IMR-90 (cell line): ENCODE measurements at regions not wholly inside any gene's neighbourhood (a gene's known extent, or its start where the extent isn't known, plus 50 kb on each side); places are given as distances from the start of the nearest gene placed in this dataset.

Experiments
- ATAC-seq: fragments of 200-7000 bp; cut with Tn5 transposase; 2 replicates; pipeline ENCODE4 v1.9.1; 2020; ENCODE audit warnings: low read depth, mild to moderate bottlenecking, moderate library complexity
- BruUV-seq: library from RNA; stranded (reverse); fragments of 400-500 nt; replicated peaks from 2 replicates; lab custom pipeline; 2021; lab: Mats Ljungman, UMichigan
- CTCF ChIA-PET: fragments of 300-600 bp; formaldehyde crosslinking; extraction: SDS; loops from one replicate; lab custom pipeline; 2021; ENCODE audit warnings: antibody characterized with exemption; lab: Yijun Ruan, JAX
- POLR2A ChIA-PET: fragments of 300-600 bp; sonication (Branson Sonifier 250); formaldehyde crosslinking; loops from one replicate; lab custom pipeline; 2022; ENCODE audit warnings: antibody characterized with exemption; ENCODE audit not compliant: unreplicated experiment; lab: Charles Lee
- DNase-seq: peaks from one replicate; pipeline ENCODE4 v3.0.0; 2013
- H2AFZ ChIP-seq: replicated peaks from 2 replicates; pipeline ENCODE3; 2013; ENCODE audit warnings: low read length, mild to moderate bottlenecking; ENCODE audit not compliant: poor library complexity
- H2AK5ac ChIP-seq: 2 replicates; pipeline ENCODE4 v1.6.1; 2013; ENCODE audit warnings: low read depth, low read length, inconsistent platforms
- H2AK9ac ChIP-seq: replicated peaks from 2 replicates; pipeline ENCODE3; 2013; ENCODE audit warnings: mild to moderate bottlenecking, low read depth, low read length, moderate library complexity; ENCODE audit not compliant: poor library complexity
- H2BK120ac ChIP-seq: 2 replicates; pipeline ENCODE4 v1.6.1; 2013; ENCODE audit warnings: low read depth, low read length, inconsistent platforms
- H2BK15ac ChIP-seq: 3 replicates; pipeline ENCODE4 v1.6.1; 2013; ENCODE audit warnings: low read depth, low read length, inconsistent platforms
- H2BK20ac ChIP-seq: 2 replicates; pipeline ENCODE4 v1.6.1; 2013; ENCODE audit warnings: low read depth, mild to moderate bottlenecking, inconsistent platforms, low read length, moderate library complexity
- H2BK5ac ChIP-seq: 2 replicates; pipeline ENCODE4 v1.6.1; 2013; ENCODE audit warnings: mild to moderate bottlenecking, low read depth, low read length, inconsistent platforms; ENCODE audit not compliant: poor library complexity, severe bottlenecking
- H3K14ac ChIP-seq: replicated peaks from 2 replicates; pipeline ENCODE4 v1.6.1; 2013; ENCODE audit warnings: low read depth, low read length, inconsistent platforms
- H3K18ac ChIP-seq: 2 replicates; pipeline ENCODE4 v1.6.1; 2013; ENCODE audit warnings: low read depth, low read length, control low read depth
- H3K23ac ChIP-seq: 2 replicates; pipeline ENCODE4 v1.6.1; 2013; ENCODE audit warnings: low read depth, low read length, inconsistent platforms
- H3K27ac ChIP-seq: 2 replicates; pipeline ENCODE4 v1.5.1; 2013; ENCODE audit warnings: mild to moderate bottlenecking, control low read depth, low read length; ENCODE audit not compliant: insufficient read depth
- H3K27me3 ChIP-seq: 2 replicates; pipeline ENCODE4 v1.6.1; 2013; ENCODE audit warnings: low read length; ENCODE audit not compliant: control insufficient read depth, insufficient read depth
- H3K36me3 ChIP-seq: 2 replicates; pipeline ENCODE4 v1.6.1; 2013; ENCODE audit warnings: low read length, mixed read lengths; ENCODE audit not compliant: control insufficient read depth, insufficient read depth
- H3K4ac ChIP-seq: 2 replicates; pipeline ENCODE4 v1.6.1; 2013; ENCODE audit warnings: low read depth, low read length, inconsistent platforms
- H3K4me1 ChIP-seq: 2 replicates; pipeline ENCODE4 v1.6.1; 2013; ENCODE audit warnings: low read length, mixed read lengths; ENCODE audit not compliant: control insufficient read depth, insufficient read depth
- H3K4me2 ChIP-seq: 2 replicates; pipeline ENCODE4 v1.6.1; 2013; ENCODE audit warnings: low read depth, mild to moderate bottlenecking, control low read depth, low read length, moderate library complexity
- H3K4me3 ChIP-seq: 2 replicates; pipeline ENCODE4 v1.5.1; 2013; ENCODE audit warnings: low read depth, mild to moderate bottlenecking, control low read depth, low read length, moderate library complexity; ENCODE audit not compliant: insufficient read depth
- H3K56ac ChIP-seq: 2 replicates; pipeline ENCODE4 v1.6.1; 2013; ENCODE audit warnings: low read length, inconsistent platforms; ENCODE audit not compliant: insufficient read depth; ENCODE audit errors: extremely low read depth
- H3K79me1 ChIP-seq, 2 experiments: 2 replicates each; pipeline ENCODE4 v1.6.1; 2013; ENCODE audit warnings: low read length in 2 of 2, inconsistent platforms in 1 of 2, low read depth in 1 of 2
- H3K9ac ChIP-seq: 2 replicates; pipeline ENCODE4 v1.6.1; 2013; ENCODE audit warnings: low read depth, low read length, control low read depth
- H3K9me1 ChIP-seq: 2 replicates; pipeline ENCODE4 v1.6.1; 2013; ENCODE audit warnings: low read length, inconsistent platforms; ENCODE audit not compliant: insufficient read depth
- H3K9me3 ChIP-seq: 2 replicates; pipeline ENCODE4 v1.6.1; 2013; ENCODE audit warnings: low read length; ENCODE audit not compliant: control insufficient read depth, insufficient read depth
- H4K20me1 ChIP-seq: 2 replicates; pipeline ENCODE4 v1.6.1; 2013; ENCODE audit warnings: low read length, inconsistent platforms; ENCODE audit not compliant: insufficient read depth
- H4K5ac ChIP-seq: 2 replicates; pipeline ENCODE4 v1.6.1; 2013; ENCODE audit warnings: mild to moderate bottlenecking, low read depth, low read length, control low read depth
- H4K8ac ChIP-seq, 2 experiments: 2 replicates each; pipeline ENCODE4 v1.6.1; 2013; ENCODE audit warnings: low read depth in 2 of 2, low read length in 2 of 2, control low read depth in 1 of 2, inconsistent platforms in 1 of 2
- H4K91ac ChIP-seq: 2 replicates; pipeline ENCODE4 v1.6.1; 2013; ENCODE audit warnings: low read depth, low read length, inconsistent platforms; ENCODE audit not compliant: insufficient read depth
- BHLHE40 ChIP-seq: fragments of 150-350 bp; IDR thresholded peaks from 2 replicates; pipeline ENCODE4 v1.6.1; 2016; ENCODE audit warnings: mild to moderate bottlenecking, low read depth, low read length
- CEBPB ChIP-seq: IDR thresholded peaks from 2 replicates; pipeline ENCODE4 v1.6.1; 2012; ENCODE audit warnings: low read depth, low read length, improper control_type of control experiment
- CHD1 ChIP-seq: IDR thresholded peaks from 2 replicates; pipeline ENCODE4 v1.6.1; 2012; ENCODE audit warnings: low read depth, low read length, improper control_type of control experiment
- CTCF ChIP-seq: conservative IDR thresholded peaks from 2 replicates; pipeline ENCODE4 v1.5.1; 2012; ENCODE audit warnings: mild to moderate bottlenecking, low read depth, low read length, improper control_type of control experiment
- ELK1 ChIP-seq: fragments of 150-350 bp; IDR thresholded peaks from 2 replicates; pipeline ENCODE4 v1.6.1; 2016; ENCODE audit warnings: low read depth, mild to moderate bottlenecking, low read length, moderate library complexity, borderline replicate concordance
- FOS ChIP-seq: fragments of 150-350 bp; IDR thresholded peaks from 2 replicates; pipeline ENCODE4 v1.6.1; 2016; ENCODE audit warnings: low read depth, low read length
- MAFK ChIP-seq: IDR thresholded peaks from 2 replicates; pipeline ENCODE4 v1.6.1; 2012; ENCODE audit warnings: low read depth, low read length, improper control_type of control experiment
- MXI1 ChIP-seq: IDR thresholded peaks from 2 replicates; pipeline ENCODE4 v1.6.1; 2012; ENCODE audit warnings: low read depth, mild to moderate bottlenecking, low read length, moderate library complexity, borderline replicate concordance
- RCOR1 ChIP-seq: IDR thresholded peaks from 2 replicates; pipeline ENCODE4 v1.6.1; 2012; ENCODE audit warnings: mild to moderate bottlenecking, low read length, improper control_type of control experiment; ENCODE audit not compliant: insufficient replicate concordance
- RFX5 ChIP-seq: IDR thresholded peaks from 2 replicates; pipeline ENCODE4 v1.8.0; 2012; ENCODE audit warnings: low read depth, mild to moderate bottlenecking, low read length, moderate library complexity
- WGBS, 2 experiments: methylation state at CpG; one replicate each; pipeline versions ENCODE4 v1.1.5 to v1.1.7; 2013; ENCODE audit warnings: missing lambda C conversion rate in 2 of 2; ENCODE audit not compliant: insufficient read length in 1 of 2; ENCODE audit errors: extremely low coverage in 2 of 2; 5-methylcytosine and 5-hydroxymethylcytosine counted together
- dilution Hi-C: fragments of 300-500 bp; cut with HindIII; formaldehyde crosslinking; loops from one replicate; pipeline ENCODE4 v1.14.3; 2018; ENCODE audit warnings: low sequenced_read_pairs; ENCODE audit not compliant: unreplicated experiment
- in situ Hi-C: fragments of 300-500 bp; cut with MboI; formaldehyde crosslinking; loops from 3 replicates; pipeline ENCODE4 v1.14.3; 2019; ENCODE audit warnings: low sequenced_read_pairs, inconsistent platforms, mixed read lengths
- intact Hi-C: fragments of 100-400 bp; cut with micrococcal nuclease; formaldehyde crosslinking; loops from 2 replicates; pipeline ENCODE4 v1.10.0; 2022

- H3K79me1 ChIP-seq = no peaks in the 10 kb centered on the region
- ATAC-seq (no peak), DNase-seq (no peak)
- 10% methylated on average over 2 of the region's 8 CpGs; no CpG with 5 or more reads in 1 of the 2 experiments for WGBS, 2 experiments
- no peak overlapping the region for H3K9ac ChIP-seq
- no peaks in the 10 kb centered on the region for H3K9me1 ChIP-seq
- TF ChIP-seq CEBPB (no peak), MAFK (no peak), MXI1 (no peak), CTCF (no peak), CHD1 (no peak), BHLHE40 (no peak), RCOR1 (no peak), ELK1 (no peak), RFX5 (no peak), FOS (no peak)
- no peak overlapping the region for H3K56ac ChIP-seq
- in situ Hi-C loops = no loop called here
- H3K18ac ChIP-seq = no peak overlapping the region
- intact Hi-C loops = no loop called here
- H3K36me3 ChIP-seq = no peaks in the 10 kb centered on the region
- H2BK120ac ChIP-seq = no peak overlapping the region
- H2BK20ac ChIP-seq = no peak overlapping the region
- no peak overlapping the region for H3K4ac ChIP-seq
- no peak overlapping the region for H4K8ac ChIP-seq
- H2AK9ac ChIP-seq = no peak overlapping the region
- no peak overlapping the region for H4K5ac ChIP-seq
- H4K91ac ChIP-seq = no peak overlapping the region
- no peaks in the 10 kb centered on the region for H3K4me1 ChIP-seq
- BruUV-seq = no TSS peak
- H3K9me3 ChIP-seq = no peaks in the 10 kb centered on the region
- no peak overlapping the region for H2BK15ac ChIP-seq
- ChIA-PET CTCF (no interaction called here), POLR2A (no interaction called here)
- no peak overlapping the region for H2AFZ ChIP-seq
- H3K23ac ChIP-seq = no peak overlapping the region
- no peak overlapping the region for H3K27ac ChIP-seq
- no peak overlapping the region for H2BK5ac ChIP-seq
- no peaks in the 10 kb centered on the region for H4K20me1 ChIP-seq
- H3K4me2 ChIP-seq = no peak overlapping the region
- H3K27me3 ChIP-seq = peaks cover 4% of the 10 kb centered on the region; the same call in 1 of the 2 replicates
- no peak overlapping the region for H2AK5ac ChIP-seq
- dilution Hi-C loops = no loop called here
- no peak overlapping the region for H3K4me3 ChIP-seq
- H3K14ac ChIP-seq = no peak overlapping the region
These were observed 319.0 kb downstream of the MATN1 start for GRCh38 chr1:30404341-30404740.
